ENCODE measurements at regions not wholly inside any gene's neighbourhood (a gene's known extent, or its start where the extent isn't known, plus 50 kb on each side); places are given as distances from the start of the nearest gene placed in this dataset.

- TF ChIP-seq CTCF (conservative IDR thresholded peaks at IDR 0.05; ENCODE audit: low read depth, low read length) (no peak), EZH2 (IDR thresholded peaks at IDR 0.05; ENCODE audit: low read length, unreplicated experiment) (no peak)
These were observed 237.7 kb upstream of the AZI2 start for GRCh38 chr3:28586325-28586724.
